H1 (cell line): ENCODE measurements at regions not wholly inside any gene's neighbourhood (a gene's known extent, or its start where the extent isn't known, plus 50 kb on each side); places are given as distances from the start of the nearest gene placed in this dataset.

Experiments used
- CTCF ChIP-seq, 3 experiments: IDR thresholded peaks; 1 replicate in 2 of 3; 2 replicates in 1 of 3; pipeline versions ENCODE4 v1.5.1 to v1.6.1; 2011; ENCODE audit warnings: low read length in 3 of 3, mild to moderate bottlenecking in 3 of 3, inconsistent platforms in 2 of 3, low read depth in 1 of 3, moderate library complexity in 1 of 3; ENCODE audit not compliant: insufficient read depth in 1 of 3; ENCODE audit errors: control extremely low read depth in 1 of 3
- E2F6 ChIP-seq: IDR thresholded peaks from 2 replicates; pipeline ENCODE4 v1.6.1; 2012; ENCODE audit warnings: inconsistent platforms
- EGR1 ChIP-seq: IDR thresholded peaks from 2 replicates; pipeline ENCODE4 v1.6.1; 2011; ENCODE audit warnings: low read depth, low read length, borderline replicate concordance
- HDAC2 ChIP-seq, 2 experiments: fragments of 300-600 bp in 1 of 2; sonication (generic) in 1 of 2; IDR thresholded peaks; 2 replicates each; pipeline ENCODE4 v1.6.1; 2011 to 2012; ENCODE audit warnings: low read depth in 2 of 2, low read length in 2 of 2, mild to moderate bottlenecking in 2 of 2, moderate library complexity in 2 of 2, borderline replicate concordance in 1 of 2, inconsistent platforms in 1 of 2
- KDM5A ChIP-seq: fragments of 200-600 bp; IDR thresholded peaks from 2 replicates; pipeline ENCODE4 v1.7.1; 2012; ENCODE audit warnings: mild to moderate bottlenecking, low read length, inconsistent platforms, mixed read lengths
- POLR2A ChIP-seq, 2 experiments: IDR thresholded peaks; 1 replicate in 1 of 2; 2 replicates in 1 of 2; pipeline ENCODE4 v1.6.1; 2011; ENCODE audit warnings: low read depth in 2 of 2, low read length in 2 of 2, mild to moderate bottlenecking in 2 of 2; ENCODE audit errors: control extremely low read depth in 1 of 2
- POLR2AphosphoS5 ChIP-seq: IDR thresholded peaks from 2 replicates; pipeline ENCODE4 v1.6.1; 2011; ENCODE audit warnings: low read depth, low read length
- SIN3A ChIP-seq, 2 experiments: IDR thresholded peaks in 1 of 2; conservative IDR thresholded peaks in 1 of 2; 2 replicates each; pipeline ENCODE4 v1.6.1; 2011 to 2012; ENCODE audit warnings: low read length in 2 of 2, improper control_type of control experiment in 1 of 2, low read depth in 1 of 2, mild to moderate bottlenecking in 1 of 2
- SRF ChIP-seq: IDR thresholded peaks from 2 replicates; pipeline ENCODE4 v1.6.1; 2011; ENCODE audit warnings: mild to moderate bottlenecking, low read depth, low read length, moderate library complexity

GRCh38 chr14:101242442-101243385, 318.6 kb upstream of the DIO3 start:
- TF ChIP-seq CTCF (IDR thresholded peaks at IDR 0.05; ENCODE audit: control extremely low read depth in 1 of 3, insufficient read depth in 1 of 3, low read depth in 1 of 3, low read length in 3 of 3) (no peak), SRF (no peak), POLR2AphosphoS5 (no peak), KDM5A (no peak), E2F6 (no peak), SIN3A (conservative IDR thresholded peaks at IDR 0.05 in 1 of 2, IDR thresholded peaks at IDR 0.05 in 1 of 2; ENCODE audit: low read depth in 1 of 2, low read length in 2 of 2) (no peak), POLR2A (IDR thresholded peaks at IDR 0.05; ENCODE audit: control extremely low read depth in 1 of 2, low read depth in 2 of 2, low read length in 2 of 2) (no peak), HDAC2 (IDR thresholded peaks at IDR 0.05; ENCODE audit: borderline replicate concordance in 1 of 2, low read depth in 2 of 2, low read length in 2 of 2) (no peak), EGR1 (no peak)
